ENCODE measurements at regions not wholly inside any gene's neighbourhood (a gene's known extent, or its start where the extent isn't known, plus 50 kb on each side); places are given as distances from the start of the nearest gene placed in this dataset.

GRCh38 chr7:124130-124949 lies 68.0 kb upstream of the FAM20C start:
- no peak for TF ChIP-seq CTCF (IDR thresholded peaks at IDR 0.05)
- no peak for TF ChIP-seq POLR2A (IDR thresholded peaks at IDR 0.05)
- no peak for TF ChIP-seq EP300 (IDR thresholded peaks at IDR 0.05)
- TF ChIP-seq POLR2AphosphoS5 (IDR thresholded peaks at IDR 0.05): no peak
